ENCODE measurements at regions not wholly inside any gene's neighbourhood (a gene's known extent, or its start where the extent isn't known, plus 50 kb on each side); places are given as distances from the start of the nearest gene placed in this dataset.

DNA sequence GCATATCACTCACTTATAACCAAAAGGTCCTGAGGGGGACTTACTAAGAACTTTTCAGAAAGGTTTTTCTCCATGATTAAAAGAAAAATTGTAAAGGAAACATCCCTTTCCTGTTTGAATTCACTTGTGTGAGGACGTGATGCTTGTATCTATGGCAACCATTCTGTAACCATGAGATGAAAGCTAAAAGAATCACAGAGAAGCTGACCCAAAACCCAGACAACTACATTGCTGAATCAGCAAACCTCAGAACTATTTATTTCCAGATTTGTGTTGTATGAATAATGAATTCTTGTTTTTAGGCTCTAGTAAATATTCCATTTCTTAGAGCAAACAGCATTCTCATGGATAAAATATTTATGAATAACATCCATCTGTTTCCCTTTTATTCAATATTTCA is 91.2 kb downstream of the RCHY1 start:
- TF ChIP-seq, protein P1, sequence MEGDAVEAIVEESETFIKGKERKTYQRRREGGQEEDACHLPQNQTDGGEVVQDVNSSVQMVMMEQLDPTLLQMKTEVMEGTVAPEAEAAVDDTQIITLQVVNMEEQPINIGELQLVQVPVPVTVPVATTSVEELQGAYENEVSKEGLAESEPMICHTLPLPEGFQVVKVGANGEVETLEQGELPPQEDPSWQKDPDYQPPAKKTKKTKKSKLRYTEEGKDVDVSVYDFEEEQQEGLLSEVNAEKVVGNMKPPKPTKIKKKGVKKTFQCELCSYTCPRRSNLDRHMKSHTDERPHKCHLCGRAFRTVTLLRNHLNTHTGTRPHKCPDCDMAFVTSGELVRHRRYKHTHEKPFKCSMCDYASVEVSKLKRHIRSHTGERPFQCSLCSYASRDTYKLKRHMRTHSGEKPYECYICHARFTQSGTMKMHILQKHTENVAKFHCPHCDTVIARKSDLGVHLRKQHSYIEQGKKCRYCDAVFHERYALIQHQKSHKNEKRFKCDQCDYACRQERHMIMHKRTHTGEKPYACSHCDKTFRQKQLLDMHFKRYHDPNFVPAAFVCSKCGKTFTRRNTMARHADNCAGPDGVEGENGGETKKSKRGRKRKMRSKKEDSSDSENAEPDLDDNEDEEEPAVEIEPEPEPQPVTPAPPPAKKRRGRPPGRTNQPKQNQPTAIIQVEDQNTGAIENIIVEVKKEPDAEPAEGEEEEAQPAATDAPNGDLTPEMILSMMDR (IDR thresholded peaks at IDR 0.05) = no peak
- no peak for TF ChIP-seq POLR2A (IDR thresholded peaks at IDR 0.05)

Data from adrenal gland (tissue), 5 donors.